ENCODE measurements at regions not wholly inside any gene's neighbourhood (a gene's known extent, or its start where the extent isn't known, plus 50 kb on each side); places are given as distances from the start of the nearest gene placed in this dataset.

- TF ChIP-seq POLR2AphosphoS5 (IDR thresholded peaks at IDR 0.05; ENCODE audit: low read depth, low read length) (no peak), TAF1 (IDR thresholded peaks at IDR 0.05; ENCODE audit: borderline replicate concordance, insufficient read depth, low read length) (no peak), SIN3A (IDR thresholded peaks at IDR 0.05; ENCODE audit: borderline replicate concordance, insufficient read depth, low read length) (no peak), FOXP2 (optimal IDR thresholded peaks at IDR 0.05; ENCODE audit: borderline replicate concordance, extremely low read depth, extremely low read length, insufficient read depth) (no peak)
- TF ChIP-seq, protein P1, sequence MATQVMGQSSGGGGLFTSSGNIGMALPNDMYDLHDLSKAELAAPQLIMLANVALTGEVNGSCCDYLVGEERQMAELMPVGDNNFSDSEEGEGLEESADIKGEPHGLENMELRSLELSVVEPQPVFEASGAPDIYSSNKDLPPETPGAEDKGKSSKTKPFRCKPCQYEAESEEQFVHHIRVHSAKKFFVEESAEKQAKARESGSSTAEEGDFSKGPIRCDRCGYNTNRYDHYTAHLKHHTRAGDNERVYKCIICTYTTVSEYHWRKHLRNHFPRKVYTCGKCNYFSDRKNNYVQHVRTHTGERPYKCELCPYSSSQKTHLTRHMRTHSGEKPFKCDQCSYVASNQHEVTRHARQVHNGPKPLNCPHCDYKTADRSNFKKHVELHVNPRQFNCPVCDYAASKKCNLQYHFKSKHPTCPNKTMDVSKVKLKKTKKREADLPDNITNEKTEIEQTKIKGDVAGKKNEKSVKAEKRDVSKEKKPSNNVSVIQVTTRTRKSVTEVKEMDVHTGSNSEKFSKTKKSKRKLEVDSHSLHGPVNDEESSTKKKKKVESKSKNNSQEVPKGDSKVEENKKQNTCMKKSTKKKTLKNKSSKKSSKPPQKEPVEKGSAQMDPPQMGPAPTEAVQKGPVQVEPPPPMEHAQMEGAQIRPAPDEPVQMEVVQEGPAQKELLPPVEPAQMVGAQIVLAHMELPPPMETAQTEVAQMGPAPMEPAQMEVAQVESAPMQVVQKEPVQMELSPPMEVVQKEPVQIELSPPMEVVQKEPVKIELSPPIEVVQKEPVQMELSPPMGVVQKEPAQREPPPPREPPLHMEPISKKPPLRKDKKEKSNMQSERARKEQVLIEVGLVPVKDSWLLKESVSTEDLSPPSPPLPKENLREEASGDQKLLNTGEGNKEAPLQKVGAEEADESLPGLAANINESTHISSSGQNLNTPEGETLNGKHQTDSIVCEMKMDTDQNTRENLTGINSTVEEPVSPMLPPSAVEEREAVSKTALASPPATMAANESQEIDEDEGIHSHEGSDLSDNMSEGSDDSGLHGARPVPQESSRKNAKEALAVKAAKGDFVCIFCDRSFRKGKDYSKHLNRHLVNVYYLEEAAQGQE (IDR thresholded peaks at IDR 0.05; ENCODE audit: insufficient read depth in 1 of 2, low read depth in 2 of 2, low read length in 2 of 2): no peak
Observed at GRCh38 chr20:16824664-16825063, 76.5 kb downstream of the OTOR start.

Measured in PFSK-1 (cell line).